ENCODE measurements at regions not wholly inside any gene's neighbourhood (a gene's known extent, or its start where the extent isn't known, plus 50 kb on each side); places are given as distances from the start of the nearest gene placed in this dataset.

DNA sequence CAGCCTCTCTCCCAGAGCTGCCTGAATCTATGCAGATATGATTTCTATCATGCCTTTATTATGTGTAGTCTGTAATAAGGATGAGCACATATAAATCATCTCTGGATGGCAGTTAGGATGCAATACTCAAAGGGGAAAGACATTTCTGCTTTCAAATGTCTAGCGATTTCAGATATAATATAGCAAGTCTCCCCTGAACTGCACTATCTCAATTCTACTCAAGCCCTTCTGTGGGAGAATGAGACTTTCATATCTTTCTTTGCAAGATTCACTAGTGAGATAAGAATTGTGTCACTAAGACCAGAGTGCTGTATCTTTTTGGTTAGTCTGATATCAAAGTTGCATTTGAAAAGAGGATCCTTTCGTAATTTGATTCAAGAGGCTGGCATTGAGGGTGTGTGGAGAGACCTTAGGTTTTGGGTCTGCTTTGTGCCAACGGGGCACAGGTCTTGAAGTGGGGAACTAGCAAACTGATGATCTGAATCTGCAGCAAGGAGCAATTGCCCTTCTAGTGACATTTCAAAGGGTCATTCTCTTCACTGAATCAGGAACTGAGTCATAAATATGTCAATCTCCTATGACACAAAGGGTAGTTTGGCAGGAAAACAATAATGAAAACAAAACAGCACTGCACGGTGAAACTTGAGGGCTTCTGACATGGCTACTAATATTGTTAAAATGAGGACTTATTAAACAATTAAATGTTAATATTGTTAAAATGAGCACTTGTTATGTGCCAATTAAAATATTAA lies 305.5 kb upstream of the CLINT1 start:
- TF ChIP-seq, protein P1, sequence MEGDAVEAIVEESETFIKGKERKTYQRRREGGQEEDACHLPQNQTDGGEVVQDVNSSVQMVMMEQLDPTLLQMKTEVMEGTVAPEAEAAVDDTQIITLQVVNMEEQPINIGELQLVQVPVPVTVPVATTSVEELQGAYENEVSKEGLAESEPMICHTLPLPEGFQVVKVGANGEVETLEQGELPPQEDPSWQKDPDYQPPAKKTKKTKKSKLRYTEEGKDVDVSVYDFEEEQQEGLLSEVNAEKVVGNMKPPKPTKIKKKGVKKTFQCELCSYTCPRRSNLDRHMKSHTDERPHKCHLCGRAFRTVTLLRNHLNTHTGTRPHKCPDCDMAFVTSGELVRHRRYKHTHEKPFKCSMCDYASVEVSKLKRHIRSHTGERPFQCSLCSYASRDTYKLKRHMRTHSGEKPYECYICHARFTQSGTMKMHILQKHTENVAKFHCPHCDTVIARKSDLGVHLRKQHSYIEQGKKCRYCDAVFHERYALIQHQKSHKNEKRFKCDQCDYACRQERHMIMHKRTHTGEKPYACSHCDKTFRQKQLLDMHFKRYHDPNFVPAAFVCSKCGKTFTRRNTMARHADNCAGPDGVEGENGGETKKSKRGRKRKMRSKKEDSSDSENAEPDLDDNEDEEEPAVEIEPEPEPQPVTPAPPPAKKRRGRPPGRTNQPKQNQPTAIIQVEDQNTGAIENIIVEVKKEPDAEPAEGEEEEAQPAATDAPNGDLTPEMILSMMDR (IDR thresholded peaks at IDR 0.05): no peak
- H3K27ac Mint-ChIP-seq: no peak overlapping the region
- Histone ChIP-seq H3K27ac (ENCODE audit: low read depth in 1 of 2, low read length in 2 of 2) (no peak overlapping the region), H3K4me3 (replicated peaks in 1 of 3; ENCODE audit: low read depth in 2 of 3, low read length in 3 of 3) (no peak overlapping the region), H3K4me2 (replicated peaks; ENCODE audit: extremely low read depth, low read length, poor library complexity, severe bottlenecking) (no peak overlapping the region), H4K20me1 (ENCODE audit: insufficient read depth, low read length) (no peaks in the 10 kb centered on the region), H3K9me3 (replicated peaks in 1 of 2; ENCODE audit: control insufficient read depth in 1 of 2, insufficient read depth in 1 of 2, low read length in 2 of 2) (no peaks in the 10 kb centered on the region), H2AFZ (ENCODE audit: insufficient read depth, low read depth, low read length, poor library complexity, severe bottlenecking) (no peak overlapping the region), H3K79me2 (ENCODE audit: insufficient read depth, low read length) (no peaks in the 10 kb centered on the region), H3K27me3 (ENCODE audit: control insufficient read depth in 2 of 2, insufficient read depth in 2 of 2, low read length in 2 of 2) (no peaks in the 10 kb centered on the region), H3K9ac (ENCODE audit: insufficient read depth, low read length, poor library complexity, severe bottlenecking) (no peak overlapping the region), H3K36me3 (replicated peaks in 1 of 2; ENCODE audit: control insufficient read depth in 1 of 2, insufficient read depth in 2 of 2, low read length in 2 of 2) (no peaks in the 10 kb centered on the region), H3K4me1 (ENCODE audit: control insufficient read depth in 1 of 2, insufficient read depth in 2 of 2, low read length in 2 of 2) (no peaks in the 10 kb centered on the region)
- peaks cover 2% of the 10 kb centered on the region for H3K4me1 Mint-ChIP-seq
- WGBS (ENCODE audit: insufficient coverage): 67% methylated on average over 2 of the region's 4 CpGs
- H3K27me3 Mint-ChIP-seq (ENCODE audit: low read depth in 3 of 3): peaks cover 0 to 2% (median 2%) of the 10 kb centered on the region in 3 donors
- DNase-seq: no peak
- H3K36me3 Mint-ChIP-seq: no peaks in the 10 kb centered on the region
- no peak overlapping the region for H3K4me3 Mint-ChIP-seq
- no peaks in the 10 kb centered on the region for H3K9me3 Mint-ChIP-seq
- intact Hi-C loops (cut with micrococcal nuclease): no loop called here

DNA sequence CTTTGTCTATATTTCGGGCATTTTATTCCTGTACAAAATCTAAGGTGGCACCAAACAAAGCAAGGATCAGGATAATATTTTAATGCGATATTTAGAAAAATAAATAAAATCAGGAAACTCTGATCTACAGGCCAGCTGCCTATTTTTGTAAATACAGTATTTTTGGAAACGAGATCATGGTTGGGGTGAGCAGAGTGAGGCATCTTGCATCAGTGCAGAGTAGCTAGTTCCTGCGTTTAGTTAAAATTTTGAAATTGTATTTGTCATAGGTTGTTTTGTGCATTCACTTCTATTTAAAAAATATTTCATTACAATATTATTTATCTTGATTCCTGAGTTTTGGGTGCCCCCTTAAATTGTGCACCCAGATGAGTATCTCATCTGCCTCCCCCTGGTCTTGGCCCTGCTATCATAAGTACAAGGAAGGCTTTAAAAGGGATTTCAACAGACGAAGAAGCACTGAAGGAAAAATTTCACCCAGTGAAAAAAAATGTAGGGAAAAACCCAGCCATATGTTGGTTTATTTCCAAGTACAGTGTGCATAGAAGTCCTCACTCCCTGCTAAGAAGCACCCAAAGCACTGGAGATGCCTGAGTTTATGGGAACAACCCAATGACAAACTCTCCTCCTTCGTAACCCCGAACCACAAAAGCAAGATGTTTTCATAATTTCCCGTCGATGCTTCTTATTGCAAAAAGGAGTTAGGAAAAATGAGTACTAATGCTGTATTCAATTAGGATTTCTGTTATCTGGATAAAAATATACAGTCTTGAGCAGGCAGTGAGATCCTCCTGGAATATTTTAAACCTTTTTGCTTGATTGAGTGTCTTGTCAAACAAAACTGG lies 304.7 kb upstream of the CLINT1 start:
- H3K4me3 ChIP-seq (replicated peaks in 1 of 3; ENCODE audit: low read depth in 2 of 3, low read length in 3 of 3): no peak overlapping the region
- H2AFZ ChIP-seq (ENCODE audit: insufficient read depth, low read depth, low read length, poor library complexity, severe bottlenecking): no peak overlapping the region
- no peaks in the 10 kb centered on the region for H3K27me3 ChIP-seq (ENCODE audit: control insufficient read depth in 2 of 2, insufficient read depth in 2 of 2, low read length in 2 of 2)
- no peak overlapping the region for H3K27ac ChIP-seq (ENCODE audit: low read depth in 1 of 2, low read length in 2 of 2)
- Mint-ChIP-seq H3K9me3 (peaks cover 0 to 2% (median 0%) of the 10 kb centered on the region in 7 donors), H3K27me3 (ENCODE audit: low read depth in 3 of 3) (peaks cover 2% of the 10 kb centered on the region in 3 donors), H3K4me3 (no peak overlapping the region), H3K36me3 (no peaks in the 10 kb centered on the region), H3K4me1 (peaks cover 2% of the 10 kb centered on the region), H3K27ac (no peak overlapping the region)
- H3K79me2 ChIP-seq (ENCODE audit: insufficient read depth, low read length): no peaks in the 10 kb centered on the region
- no peaks in the 10 kb centered on the region for H3K4me1 ChIP-seq (ENCODE audit: control insufficient read depth in 1 of 2, insufficient read depth in 2 of 2, low read length in 2 of 2)
- TF ChIP-seq, protein P1 (IDR thresholded peaks at IDR 0.05): no peak
- no peaks in the 10 kb centered on the region for H4K20me1 ChIP-seq (ENCODE audit: insufficient read depth, low read length)
- no peak overlapping the region for H3K9ac ChIP-seq (ENCODE audit: insufficient read depth, low read length, poor library complexity, severe bottlenecking)
- intact Hi-C loops (cut with micrococcal nuclease): no loop called here
- no peak for DNase-seq
- H3K9me3 ChIP-seq (replicated peaks in 1 of 2; ENCODE audit: control insufficient read depth in 1 of 2, insufficient read depth in 1 of 2, low read length in 2 of 2): no peaks in the 10 kb centered on the region
- H3K36me3 ChIP-seq (replicated peaks in 1 of 2; ENCODE audit: control insufficient read depth in 1 of 2, insufficient read depth in 2 of 2, low read length in 2 of 2): no peaks in the 10 kb centered on the region
- 93% methylated on average over 2 of the region's 9 CpGs for WGBS (ENCODE audit: insufficient coverage)
- no peak overlapping the region for H3K4me2 ChIP-seq (replicated peaks; ENCODE audit: extremely low read depth, low read length, poor library complexity, severe bottlenecking)
